ENCODE measurements at regions not wholly inside any gene's neighbourhood (a gene's known extent, or its start where the extent isn't known, plus 50 kb on each side); places are given as distances from the start of the nearest gene placed in this dataset.

GRCh38 chr9:38224941-38225340, 155.9 kb upstream of the SHB start:
- DNase-seq, result no peak

- DNase-seq, result no peak
These were observed 147.5 kb upstream of the SHB start for GRCh38 chr9:38216572-38216971.

- no peak for DNase-seq
These were observed 146.4 kb upstream of the SHB start for GRCh38 chr9:38215465-38215864.

GRCh38 chr9:38214432-38214831, 145.4 kb upstream of the SHB start:
- no peak for DNase-seq

- DNase-seq, result no peak
These were observed 144.7 kb upstream of the SHB start for GRCh38 chr9:38213631-38214299.

- DNase-seq, result no peak
These were observed 143.0 kb upstream of the SHB start for GRCh38 chr9:38212016-38212415.

- DNase-seq, result no peak
These were observed 142.0 kb upstream of the SHB start for GRCh38 chr9:38211002-38211401.

GRCh38 chr9:38208206-38208901, 139.3 kb upstream of the SHB start:
- DNase-seq, result no peak

GRCh38 chr9:38207247-38207778, 138.3 kb upstream of the SHB start:
- DNase-seq, result no peak

- no peak for DNase-seq
These were observed 136.3 kb upstream of the SHB start for GRCh38 chr9:38205279-38205678.

GRCh38 chr9:38202336-38202938, 133.4 kb upstream of the SHB start:
- DNase-seq, result no peak

GRCh38 chr9:38201844-38202243, 132.8 kb upstream of the SHB start:
- DNase-seq, result no peak

GRCh38 chr9:38200431-38200830, 131.4 kb upstream of the SHB start:
- DNase-seq, result no peak

GRCh38 chr9:38198140-38198539, 129.1 kb upstream of the SHB start:
- DNase-seq, result no peak

GRCh38 chr9:38196714-38197113, 127.7 kb upstream of the SHB start:
- DNase-seq, result no peak

- no peak for DNase-seq
These were observed 126.7 kb upstream of the SHB start for GRCh38 chr9:38195737-38196161.

GRCh38 chr9:38194870-38195269, 125.8 kb upstream of the SHB start:
- DNase-seq, result no peak

GRCh38 chr9:38192731-38193265, 123.8 kb upstream of the SHB start:
- no peak for DNase-seq

- DNase-seq, result no peak
These were observed 117.5 kb upstream of the SHB start for GRCh38 chr9:38186404-38187115.

GRCh38 chr9:38185647-38186403, 116.8 kb upstream of the SHB start:
- DNase-seq, result no peak

- no peak for DNase-seq
These were observed 115.1 kb upstream of the SHB start for GRCh38 chr9:38183994-38184568.

GRCh38 chr9:38182321-38182720, 113.3 kb upstream of the SHB start:
- no peak for DNase-seq

Measured in KG1 (cell line).